ENCODE measurements at regions not wholly inside any gene's neighbourhood (a gene's known extent, or its start where the extent isn't known, plus 50 kb on each side); places are given as distances from the start of the nearest gene placed in this dataset.

DNA sequence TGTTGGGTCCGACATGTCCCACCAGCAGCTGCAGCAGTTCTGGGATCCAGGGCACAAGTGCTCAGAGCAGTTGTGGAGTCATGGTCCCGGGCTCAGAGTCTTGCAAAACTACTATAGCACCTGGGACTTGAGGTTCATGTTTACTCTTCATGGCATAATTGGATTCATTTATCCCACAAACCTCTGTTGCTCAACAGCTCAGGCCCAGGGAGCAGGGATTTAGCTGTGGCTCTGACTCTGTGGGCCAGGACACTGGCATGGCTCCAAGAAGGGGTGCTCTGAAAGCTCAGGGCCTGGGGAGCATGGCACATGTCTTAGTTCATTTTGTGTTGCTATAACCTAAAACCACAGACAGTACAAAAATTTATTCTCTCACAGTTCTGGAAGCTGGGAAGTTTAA lies 626.7 kb upstream of the ADGRL2 start:
- Histone ChIP-seq H2AFZ (ENCODE audit: low read depth, low read length) (no peak overlapping the region), H3K9me3 (ENCODE audit: low read length) (peaks cover 7% of the 10 kb centered on the region), H3K27me3 (ENCODE audit: insufficient read depth, low read depth, low read length) (no peaks in the 10 kb centered on the region), H4K20me1 (ENCODE audit: insufficient read depth) (no peaks in the 10 kb centered on the region), H3K27ac (ENCODE audit: low read length) (no peak overlapping the region), H3K36me3 (ENCODE audit: insufficient read depth, low read length) (no peaks in the 10 kb centered on the region), H3K79me2 (replicated peaks; ENCODE audit: insufficient read depth, low read length) (no peaks in the 10 kb centered on the region), H3K9me2 (ENCODE audit: insufficient read depth, low read length) (no peaks in the 10 kb centered on the region), H3K9ac (ENCODE audit: low read length) (no peak overlapping the region), H3K4me2 (ENCODE audit: low read length) (no peak overlapping the region), H3F3A (ENCODE audit: insufficient read depth, low read length, poor library complexity, severe bottlenecking) (no peaks in the 10 kb centered on the region), H3K4me3 (ENCODE audit: low read length) (no peak overlapping the region)
- TF ChIP-seq POLR2AphosphoS5 (IDR thresholded peaks at IDR 0.05) (no peak), MXI1 (conservative IDR thresholded peaks at IDR 0.05; ENCODE audit: poor library complexity, severe bottlenecking) (no peak), RAD21 (conservative IDR thresholded peaks at IDR 0.05) (no peak), TAF1 (IDR thresholded peaks at IDR 0.05; ENCODE audit: low read depth) (no peak), SMC3 (conservative IDR thresholded peaks at IDR 0.05; ENCODE audit: poor library complexity) (no peak), EZH2 (IDR thresholded peaks at IDR 0.05; ENCODE audit: borderline replicate concordance, insufficient read depth, low read length, poor library complexity, severe bottlenecking) (no peak), EP300 (conservative IDR thresholded peaks at IDR 0.05; ENCODE audit: poor library complexity, severe bottlenecking) (no peak)
- TF ChIP-seq, protein P1, sequence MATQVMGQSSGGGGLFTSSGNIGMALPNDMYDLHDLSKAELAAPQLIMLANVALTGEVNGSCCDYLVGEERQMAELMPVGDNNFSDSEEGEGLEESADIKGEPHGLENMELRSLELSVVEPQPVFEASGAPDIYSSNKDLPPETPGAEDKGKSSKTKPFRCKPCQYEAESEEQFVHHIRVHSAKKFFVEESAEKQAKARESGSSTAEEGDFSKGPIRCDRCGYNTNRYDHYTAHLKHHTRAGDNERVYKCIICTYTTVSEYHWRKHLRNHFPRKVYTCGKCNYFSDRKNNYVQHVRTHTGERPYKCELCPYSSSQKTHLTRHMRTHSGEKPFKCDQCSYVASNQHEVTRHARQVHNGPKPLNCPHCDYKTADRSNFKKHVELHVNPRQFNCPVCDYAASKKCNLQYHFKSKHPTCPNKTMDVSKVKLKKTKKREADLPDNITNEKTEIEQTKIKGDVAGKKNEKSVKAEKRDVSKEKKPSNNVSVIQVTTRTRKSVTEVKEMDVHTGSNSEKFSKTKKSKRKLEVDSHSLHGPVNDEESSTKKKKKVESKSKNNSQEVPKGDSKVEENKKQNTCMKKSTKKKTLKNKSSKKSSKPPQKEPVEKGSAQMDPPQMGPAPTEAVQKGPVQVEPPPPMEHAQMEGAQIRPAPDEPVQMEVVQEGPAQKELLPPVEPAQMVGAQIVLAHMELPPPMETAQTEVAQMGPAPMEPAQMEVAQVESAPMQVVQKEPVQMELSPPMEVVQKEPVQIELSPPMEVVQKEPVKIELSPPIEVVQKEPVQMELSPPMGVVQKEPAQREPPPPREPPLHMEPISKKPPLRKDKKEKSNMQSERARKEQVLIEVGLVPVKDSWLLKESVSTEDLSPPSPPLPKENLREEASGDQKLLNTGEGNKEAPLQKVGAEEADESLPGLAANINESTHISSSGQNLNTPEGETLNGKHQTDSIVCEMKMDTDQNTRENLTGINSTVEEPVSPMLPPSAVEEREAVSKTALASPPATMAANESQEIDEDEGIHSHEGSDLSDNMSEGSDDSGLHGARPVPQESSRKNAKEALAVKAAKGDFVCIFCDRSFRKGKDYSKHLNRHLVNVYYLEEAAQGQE (IDR thresholded peaks at IDR 0.05; ENCODE audit: borderline replicate concordance) = no peak
- TF ChIP-seq, protein P2, sequence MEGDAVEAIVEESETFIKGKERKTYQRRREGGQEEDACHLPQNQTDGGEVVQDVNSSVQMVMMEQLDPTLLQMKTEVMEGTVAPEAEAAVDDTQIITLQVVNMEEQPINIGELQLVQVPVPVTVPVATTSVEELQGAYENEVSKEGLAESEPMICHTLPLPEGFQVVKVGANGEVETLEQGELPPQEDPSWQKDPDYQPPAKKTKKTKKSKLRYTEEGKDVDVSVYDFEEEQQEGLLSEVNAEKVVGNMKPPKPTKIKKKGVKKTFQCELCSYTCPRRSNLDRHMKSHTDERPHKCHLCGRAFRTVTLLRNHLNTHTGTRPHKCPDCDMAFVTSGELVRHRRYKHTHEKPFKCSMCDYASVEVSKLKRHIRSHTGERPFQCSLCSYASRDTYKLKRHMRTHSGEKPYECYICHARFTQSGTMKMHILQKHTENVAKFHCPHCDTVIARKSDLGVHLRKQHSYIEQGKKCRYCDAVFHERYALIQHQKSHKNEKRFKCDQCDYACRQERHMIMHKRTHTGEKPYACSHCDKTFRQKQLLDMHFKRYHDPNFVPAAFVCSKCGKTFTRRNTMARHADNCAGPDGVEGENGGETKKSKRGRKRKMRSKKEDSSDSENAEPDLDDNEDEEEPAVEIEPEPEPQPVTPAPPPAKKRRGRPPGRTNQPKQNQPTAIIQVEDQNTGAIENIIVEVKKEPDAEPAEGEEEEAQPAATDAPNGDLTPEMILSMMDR (IDR thresholded peaks at IDR 0.05; ENCODE audit: poor library complexity, severe bottlenecking) = no peak

DNA sequence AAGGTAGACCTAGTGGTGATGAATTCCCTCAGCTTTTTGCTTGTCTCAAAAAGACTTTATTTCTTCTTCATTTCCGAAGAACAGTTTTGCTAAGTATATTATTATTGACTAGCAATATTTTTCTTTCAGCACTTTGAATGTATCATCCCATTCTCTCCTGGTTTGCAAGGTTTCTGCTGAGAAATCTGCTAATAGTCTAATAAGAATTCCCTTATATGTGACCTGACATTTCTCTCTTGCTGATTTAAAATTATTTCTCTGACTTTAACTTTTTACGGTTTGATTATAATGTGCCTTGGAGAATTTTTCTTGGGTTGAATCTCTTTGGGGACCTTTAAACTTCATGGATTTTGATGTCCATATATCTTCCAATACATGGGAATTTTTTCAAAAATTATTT lies 628.3 kb upstream of the ADGRL2 start:
- Histone ChIP-seq H3K9ac (ENCODE audit: low read length) (no peak overlapping the region), H3K27me3 (ENCODE audit: insufficient read depth, low read depth, low read length) (no peaks in the 10 kb centered on the region), H2AFZ (ENCODE audit: low read depth, low read length) (no peak overlapping the region), H3K79me2 (replicated peaks; ENCODE audit: insufficient read depth, low read length) (no peaks in the 10 kb centered on the region), H3K9me3 (ENCODE audit: low read length) (peaks cover 7% of the 10 kb centered on the region), H3K27ac (ENCODE audit: low read length) (no peak overlapping the region), H3K4me2 (ENCODE audit: low read length) (no peak overlapping the region), H3K36me3 (ENCODE audit: insufficient read depth, low read length) (no peaks in the 10 kb centered on the region), H3K9me2 (ENCODE audit: insufficient read depth, low read length) (no peaks in the 10 kb centered on the region), H3F3A (ENCODE audit: insufficient read depth, low read length, poor library complexity, severe bottlenecking) (no peaks in the 10 kb centered on the region), H4K20me1 (ENCODE audit: insufficient read depth) (no peaks in the 10 kb centered on the region), H3K4me3 (ENCODE audit: low read length) (no peak overlapping the region)
- TF ChIP-seq, protein P2 (IDR thresholded peaks at IDR 0.05; ENCODE audit: poor library complexity, severe bottlenecking) = no peak
- TF ChIP-seq RAD21 (conservative IDR thresholded peaks at IDR 0.05) (no peak), EP300 (conservative IDR thresholded peaks at IDR 0.05; ENCODE audit: poor library complexity, severe bottlenecking) (no peak), SMC3 (conservative IDR thresholded peaks at IDR 0.05; ENCODE audit: poor library complexity) (no peak), TAF1 (IDR thresholded peaks at IDR 0.05; ENCODE audit: low read depth) (no peak), EZH2 (IDR thresholded peaks at IDR 0.05; ENCODE audit: borderline replicate concordance, insufficient read depth, low read length, poor library complexity, severe bottlenecking) (no peak), POLR2AphosphoS5 (IDR thresholded peaks at IDR 0.05) (no peak)
- TF ChIP-seq, protein P1 (IDR thresholded peaks at IDR 0.05; ENCODE audit: borderline replicate concordance) = no peak

Measured in neural cell (in vitro differentiated cells).